ENCODE measurements at regions not wholly inside any gene's neighbourhood (a gene's known extent, or its start where the extent isn't known, plus 50 kb on each side); places are given as distances from the start of the nearest gene placed in this dataset.

DNA sequence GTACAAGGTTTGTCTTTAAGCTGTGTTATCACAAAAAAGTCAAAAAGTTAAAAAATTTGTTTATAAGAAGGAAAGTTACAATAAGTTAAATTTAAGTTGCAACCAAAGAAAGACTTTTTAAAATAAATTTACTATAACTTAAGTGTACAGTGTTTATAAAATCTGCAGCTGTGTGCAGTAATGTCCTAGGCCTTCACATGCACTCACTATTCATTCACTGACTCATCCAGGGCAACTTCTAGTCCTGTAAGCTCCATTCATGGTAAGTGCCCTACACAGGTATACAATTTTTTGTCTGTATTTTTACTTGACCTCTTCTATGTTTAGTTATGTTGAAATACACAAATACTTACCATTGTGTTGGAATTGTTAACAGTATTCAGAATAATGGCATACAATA, 667.9 kb upstream of the SLITRK5 start:
- H3K4me3 ChIP-seq (ENCODE audit: low read depth in 1 of 2, low read length in 2 of 2) = no peak overlapping the region
- no peak overlapping the region for H3K27ac ChIP-seq (ENCODE audit: low read depth in 2 of 2, low read length in 1 of 2)
- H3K4me1 ChIP-seq (ENCODE audit: control insufficient read depth in 2 of 2, insufficient read depth in 2 of 2, low read length in 1 of 2) = no peaks in the 10 kb centered on the region
- no peaks in the 10 kb centered on the region for H3K36me3 ChIP-seq (ENCODE audit: control insufficient read depth in 2 of 2, insufficient read depth in 2 of 2, low read length in 1 of 2)
- no peaks in the 10 kb centered on the region for H3K9me3 ChIP-seq (ENCODE audit: control insufficient read depth in 2 of 2, insufficient read depth in 1 of 2, low read depth in 1 of 2, low read length in 1 of 2)
- H3K27me3 ChIP-seq (ENCODE audit: control insufficient read depth in 1 of 2, insufficient read depth in 2 of 2, low read length in 2 of 2) = no peaks in the 10 kb centered on the region

DNA sequence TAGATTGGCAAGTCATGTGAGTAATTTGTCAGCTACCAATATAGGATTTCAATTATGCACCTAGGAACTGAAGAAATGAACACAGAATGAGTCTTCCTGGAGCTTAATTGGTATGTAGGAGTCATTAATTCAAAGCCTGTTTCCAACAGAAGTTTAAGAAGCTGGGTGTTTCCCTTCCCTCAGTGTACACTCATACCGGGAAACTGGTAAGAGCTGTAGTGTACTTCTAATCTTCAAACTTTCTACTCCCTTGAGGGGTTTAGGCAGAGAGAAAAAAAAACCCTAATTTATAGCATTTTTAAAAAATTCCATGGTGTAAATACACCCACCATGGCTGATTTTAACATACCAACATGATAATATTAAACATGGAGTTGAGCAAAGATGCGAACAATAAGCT, 665.7 kb upstream of the SLITRK5 start:
- WGBS, 2 donors = 89 to 91% methylated on average over 2 of the region's 2 CpGs
- Histone ChIP-seq H3K4me3 (ENCODE audit: low read depth in 1 of 2, low read length in 2 of 2) (no peak overlapping the region), H3K4me1 (ENCODE audit: control insufficient read depth in 2 of 2, insufficient read depth in 2 of 2, low read length in 1 of 2) (no peaks in the 10 kb centered on the region), H3K36me3 (ENCODE audit: control insufficient read depth in 2 of 2, insufficient read depth in 2 of 2, low read length in 1 of 2) (no peaks in the 10 kb centered on the region), H3K27ac (ENCODE audit: low read depth in 2 of 2, low read length in 1 of 2) (no peak overlapping the region), H3K27me3 (ENCODE audit: control insufficient read depth in 1 of 2, insufficient read depth in 2 of 2, low read length in 2 of 2) (no peaks in the 10 kb centered on the region), H3K9me3 (ENCODE audit: control insufficient read depth in 2 of 2, insufficient read depth in 1 of 2, low read depth in 1 of 2, low read length in 1 of 2) (peaks cover 0 to 3% of the 10 kb centered on the region in 2 donors)

DNA sequence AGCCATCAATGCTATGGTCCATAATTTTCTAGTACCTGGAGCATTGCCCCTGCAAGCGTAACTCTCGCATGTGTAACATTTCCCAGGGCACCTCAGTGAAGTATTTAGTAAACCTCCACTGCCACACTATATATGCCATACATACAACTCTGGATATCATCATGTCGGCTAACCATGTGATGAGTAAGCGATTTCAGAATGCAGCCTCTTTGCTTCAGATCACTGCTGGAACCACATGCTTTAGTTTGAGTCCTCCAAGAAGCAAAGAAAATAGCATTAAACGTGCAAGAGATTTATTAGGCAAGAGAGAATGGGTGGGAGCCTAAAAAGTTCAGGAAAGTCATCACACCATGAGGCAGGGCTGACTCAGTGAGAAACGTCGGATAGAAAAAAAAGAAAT, 635.6 kb upstream of the SLITRK5 start:
- Histone ChIP-seq H3K4me1 (ENCODE audit: control insufficient read depth in 2 of 2, insufficient read depth in 2 of 2, low read length in 1 of 2) (no peaks in the 10 kb centered on the region), H3K27me3 (ENCODE audit: control insufficient read depth in 1 of 2, insufficient read depth in 2 of 2, low read length in 2 of 2) (no peaks in the 10 kb centered on the region), H3K36me3 (ENCODE audit: control insufficient read depth in 2 of 2, insufficient read depth in 2 of 2, low read length in 1 of 2) (no peaks in the 10 kb centered on the region), H3K27ac (ENCODE audit: low read depth in 2 of 2, low read length in 1 of 2) (no peak overlapping the region), H3K4me3 (ENCODE audit: low read depth in 1 of 2, low read length in 2 of 2) (no peak overlapping the region), H3K9me3 (ENCODE audit: control insufficient read depth in 2 of 2, insufficient read depth in 1 of 2, low read depth in 1 of 2, low read length in 1 of 2) (peaks cover 0 to 4% of the 10 kb centered on the region in 2 donors)
- WGBS, 2 donors = 86 to 89% methylated on average over 7 of the region's 7 CpGs

DNA sequence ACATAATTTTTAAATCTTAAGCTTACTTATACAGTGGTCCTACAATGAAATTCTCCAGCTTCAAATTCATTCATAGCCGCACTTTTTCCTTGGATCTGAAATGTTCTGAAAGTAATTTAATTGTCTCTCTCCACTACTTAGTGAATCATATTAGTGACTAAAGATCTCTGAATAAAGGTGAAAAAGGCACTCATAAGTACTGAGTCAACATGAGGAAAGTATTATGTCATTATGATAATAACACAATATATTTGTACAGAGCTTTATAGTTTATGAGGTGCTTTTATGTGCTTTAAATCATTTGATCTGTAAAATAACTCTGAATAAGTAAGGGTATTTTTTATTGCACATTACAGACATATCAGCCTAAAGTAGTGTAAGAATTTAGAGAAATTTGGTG, 628.2 kb upstream of the SLITRK5 start:
- Histone ChIP-seq H3K4me3 (ENCODE audit: low read depth in 1 of 2, low read length in 2 of 2) (no peak overlapping the region), H3K27me3 (ENCODE audit: control insufficient read depth in 1 of 2, insufficient read depth in 2 of 2, low read length in 2 of 2) (no peaks in the 10 kb centered on the region), H3K27ac (ENCODE audit: low read depth in 2 of 2, low read length in 1 of 2) (no peak overlapping the region), H3K4me1 (ENCODE audit: control insufficient read depth in 2 of 2, insufficient read depth in 2 of 2, low read length in 1 of 2) (no peaks in the 10 kb centered on the region), H3K9me3 (ENCODE audit: control insufficient read depth in 2 of 2, insufficient read depth in 1 of 2, low read depth in 1 of 2, low read length in 1 of 2) (peaks cover 0 to 2% of the 10 kb centered on the region in 2 donors), H3K36me3 (ENCODE audit: control insufficient read depth in 2 of 2, insufficient read depth in 2 of 2, low read length in 1 of 2) (no peaks in the 10 kb centered on the region)
- 63 to 83% methylated on average over 1 of the region's 1 CpG for WGBS, 2 donors

DNA sequence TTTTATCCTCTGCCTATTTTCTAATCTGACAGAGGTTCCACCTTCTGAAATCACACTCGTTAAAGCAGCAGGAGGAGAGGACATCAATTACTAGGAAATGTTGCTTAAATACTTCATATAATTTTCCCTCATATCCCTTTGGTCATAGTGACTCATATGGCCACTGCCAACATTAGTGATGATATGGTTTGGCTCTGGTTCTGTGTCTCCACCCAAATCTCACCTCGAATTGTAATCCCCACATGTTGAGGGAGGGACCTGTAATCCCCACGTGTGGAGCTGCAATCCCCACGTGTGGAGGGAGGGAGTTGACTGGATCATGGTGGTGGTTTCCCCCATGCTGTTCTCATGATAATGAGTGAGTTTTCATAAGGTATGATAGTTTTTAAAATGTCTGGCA, 618.4 kb upstream of the SLITRK5 start:
- WGBS, 2 donors = 42 to 53% methylated on average over 4 of the region's 4 CpGs
- no peaks in the 10 kb centered on the region for H3K4me1 ChIP-seq (ENCODE audit: control insufficient read depth in 2 of 2, insufficient read depth in 2 of 2, low read length in 1 of 2)
- H3K4me3 ChIP-seq (ENCODE audit: low read depth in 1 of 2, low read length in 2 of 2) = no peak overlapping the region
- H3K27ac ChIP-seq (ENCODE audit: low read depth in 2 of 2, low read length in 1 of 2) = no peak overlapping the region
- no peaks in the 10 kb centered on the region for H3K36me3 ChIP-seq (ENCODE audit: control insufficient read depth in 2 of 2, insufficient read depth in 2 of 2, low read length in 1 of 2)
- H3K9me3 ChIP-seq (ENCODE audit: control insufficient read depth in 2 of 2, insufficient read depth in 1 of 2, low read depth in 1 of 2, low read length in 1 of 2) = no peaks in the 10 kb centered on the region
- H3K27me3 ChIP-seq (ENCODE audit: control insufficient read depth in 1 of 2, insufficient read depth in 2 of 2, low read length in 2 of 2) = no peaks in the 10 kb centered on the region

DNA sequence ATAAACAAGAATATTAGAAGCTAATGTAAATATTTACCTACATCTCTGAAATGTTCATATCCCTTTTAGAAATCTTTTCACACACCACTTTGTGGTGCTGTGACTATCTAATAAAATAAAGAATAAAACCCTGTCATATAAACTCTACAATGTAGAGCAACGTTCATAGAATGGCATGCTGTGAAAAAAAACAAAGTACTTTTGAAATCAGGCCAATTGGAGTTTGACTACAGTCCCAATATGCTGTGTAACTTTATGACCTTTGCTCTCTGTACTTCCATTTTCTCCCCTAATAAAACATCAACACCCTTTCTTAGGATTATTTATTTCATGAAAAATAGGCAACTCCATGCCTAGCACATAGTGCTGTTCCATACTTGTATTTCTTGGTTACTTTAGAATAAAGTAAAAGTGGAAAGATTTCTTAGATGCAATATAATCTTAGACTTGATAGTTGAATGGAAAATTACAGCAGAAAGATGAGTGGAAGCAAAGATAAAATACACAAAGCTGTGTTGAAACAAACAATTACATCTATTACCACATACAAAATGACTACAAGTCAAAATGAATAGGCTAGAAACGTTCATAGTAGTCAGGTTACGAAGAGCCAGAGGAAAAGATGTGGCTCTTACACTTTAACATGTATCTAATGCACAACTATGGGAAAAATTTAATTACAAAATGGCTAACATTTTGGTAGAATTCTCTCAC, 613.2 kb upstream of the SLITRK5 start:
- Histone ChIP-seq H3K4me3 (ENCODE audit: low read depth in 1 of 2, low read length in 2 of 2) (no peak overlapping the region), H3K27me3 (ENCODE audit: control insufficient read depth in 1 of 2, insufficient read depth in 2 of 2, low read length in 2 of 2) (no peaks in the 10 kb centered on the region), H3K4me1 (ENCODE audit: control insufficient read depth in 2 of 2, insufficient read depth in 2 of 2, low read length in 1 of 2) (no peaks in the 10 kb centered on the region), H3K27ac (ENCODE audit: low read depth in 2 of 2, low read length in 1 of 2) (no peak overlapping the region), H3K9me3 (ENCODE audit: control insufficient read depth in 2 of 2, insufficient read depth in 1 of 2, low read depth in 1 of 2, low read length in 1 of 2) (no peaks in the 10 kb centered on the region), H3K36me3 (ENCODE audit: control insufficient read depth in 2 of 2, insufficient read depth in 2 of 2, low read length in 1 of 2) (no peaks in the 10 kb centered on the region)
- 38 to 40% methylated on average over 3 of the region's 3 CpGs for WGBS, 2 donors

DNA sequence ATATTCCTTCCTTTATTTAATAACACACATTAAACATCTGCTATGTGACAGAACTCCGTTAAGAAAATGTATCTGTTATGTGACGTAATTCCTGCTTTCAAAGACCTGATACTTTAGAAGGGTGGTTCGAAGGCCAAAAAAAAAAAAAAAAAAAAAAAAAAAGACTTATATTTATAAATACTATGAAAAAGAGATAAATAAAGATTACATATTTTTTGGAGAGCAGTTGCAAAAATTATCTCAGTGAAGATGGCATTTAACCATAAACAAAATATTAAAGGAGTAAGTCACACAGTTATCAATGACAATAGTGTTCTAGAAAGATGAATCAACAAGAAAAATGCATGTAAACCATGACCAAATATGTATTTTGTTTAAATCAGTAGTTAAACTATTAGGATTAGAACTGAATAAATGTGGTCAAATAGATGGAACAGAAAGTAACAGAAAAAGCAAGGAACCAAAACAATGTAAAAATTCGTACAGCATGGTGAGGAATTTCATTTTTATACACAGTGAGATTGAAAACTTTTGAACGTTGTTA, 612.3 kb upstream of the SLITRK5 start:
- Histone ChIP-seq H3K4me3 (ENCODE audit: low read depth in 1 of 2, low read length in 2 of 2) (no peak overlapping the region), H3K27me3 (ENCODE audit: control insufficient read depth in 1 of 2, insufficient read depth in 2 of 2, low read length in 2 of 2) (no peaks in the 10 kb centered on the region), H3K36me3 (ENCODE audit: control insufficient read depth in 2 of 2, insufficient read depth in 2 of 2, low read length in 1 of 2) (no peaks in the 10 kb centered on the region), H3K27ac (ENCODE audit: low read depth in 2 of 2, low read length in 1 of 2) (no peak overlapping the region), H3K9me3 (ENCODE audit: control insufficient read depth in 2 of 2, insufficient read depth in 1 of 2, low read depth in 1 of 2, low read length in 1 of 2) (no peaks in the 10 kb centered on the region), H3K4me1 (ENCODE audit: control insufficient read depth in 2 of 2, insufficient read depth in 2 of 2, low read length in 1 of 2) (no peaks in the 10 kb centered on the region)
- WGBS, 2 donors = 44 to 51% methylated on average over 5 of the region's 5 CpGs

DNA sequence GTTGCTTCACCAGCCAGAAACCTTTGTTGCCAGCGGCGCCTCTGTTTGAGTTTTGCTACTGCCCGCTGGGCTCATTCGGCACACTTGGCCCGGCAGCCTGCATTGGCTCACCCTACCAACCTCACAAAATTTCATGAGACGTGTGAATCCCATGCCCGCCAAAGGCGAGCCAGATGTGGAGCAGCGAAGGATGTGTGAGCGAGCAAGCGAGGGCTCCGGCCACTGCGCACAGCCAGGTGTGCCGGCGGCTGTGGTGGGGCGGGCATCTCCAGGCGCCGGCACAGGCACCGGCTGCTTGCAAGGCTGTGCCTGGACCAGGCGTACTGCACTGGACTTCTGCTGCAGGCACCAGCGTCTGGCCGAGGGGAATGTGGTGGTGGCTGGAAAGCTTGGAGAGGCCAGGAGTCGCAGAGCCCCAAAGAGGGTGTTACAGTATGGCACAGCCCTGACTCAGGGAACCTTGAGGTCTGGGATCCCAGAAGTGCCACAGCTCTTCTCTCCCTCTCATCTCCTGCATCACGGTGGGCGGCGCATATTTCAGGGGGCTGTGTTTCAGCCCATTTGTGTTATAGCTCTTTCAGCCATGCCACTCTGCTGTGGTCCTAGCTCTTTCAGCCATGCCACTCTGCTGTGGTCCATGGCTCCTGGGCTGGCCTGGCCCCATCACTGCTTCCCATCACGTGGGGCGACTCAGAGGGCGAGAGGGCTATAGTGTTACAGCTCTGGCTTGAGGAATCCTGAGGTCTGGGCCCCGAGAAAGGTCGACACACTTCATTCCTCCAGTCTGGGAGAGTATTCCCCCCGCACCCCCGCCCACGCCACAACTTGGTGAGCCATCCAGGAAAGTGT, 592.0 kb upstream of the SLITRK5 start:
- Histone ChIP-seq H3K27me3 (ENCODE audit: control insufficient read depth in 1 of 2, insufficient read depth in 2 of 2, low read length in 2 of 2) (no peaks in the 10 kb centered on the region), H3K4me3 (ENCODE audit: low read depth in 1 of 2, low read length in 2 of 2) (no peak overlapping the region), H3K36me3 (ENCODE audit: control insufficient read depth in 2 of 2, insufficient read depth in 2 of 2, low read length in 1 of 2) (no peaks in the 10 kb centered on the region), H3K27ac (ENCODE audit: low read depth in 2 of 2, low read length in 1 of 2) (no peak overlapping the region), H3K9me3 (ENCODE audit: control insufficient read depth in 2 of 2, insufficient read depth in 1 of 2, low read depth in 1 of 2, low read length in 1 of 2) (peaks cover 7 to 16% of the 10 kb centered on the region in 2 donors), H3K4me1 (ENCODE audit: control insufficient read depth in 2 of 2, insufficient read depth in 2 of 2, low read length in 1 of 2) (no peaks in the 10 kb centered on the region)
- WGBS, 2 donors = 93 to 95% methylated on average over 34 of the region's 34 CpGs

DNA sequence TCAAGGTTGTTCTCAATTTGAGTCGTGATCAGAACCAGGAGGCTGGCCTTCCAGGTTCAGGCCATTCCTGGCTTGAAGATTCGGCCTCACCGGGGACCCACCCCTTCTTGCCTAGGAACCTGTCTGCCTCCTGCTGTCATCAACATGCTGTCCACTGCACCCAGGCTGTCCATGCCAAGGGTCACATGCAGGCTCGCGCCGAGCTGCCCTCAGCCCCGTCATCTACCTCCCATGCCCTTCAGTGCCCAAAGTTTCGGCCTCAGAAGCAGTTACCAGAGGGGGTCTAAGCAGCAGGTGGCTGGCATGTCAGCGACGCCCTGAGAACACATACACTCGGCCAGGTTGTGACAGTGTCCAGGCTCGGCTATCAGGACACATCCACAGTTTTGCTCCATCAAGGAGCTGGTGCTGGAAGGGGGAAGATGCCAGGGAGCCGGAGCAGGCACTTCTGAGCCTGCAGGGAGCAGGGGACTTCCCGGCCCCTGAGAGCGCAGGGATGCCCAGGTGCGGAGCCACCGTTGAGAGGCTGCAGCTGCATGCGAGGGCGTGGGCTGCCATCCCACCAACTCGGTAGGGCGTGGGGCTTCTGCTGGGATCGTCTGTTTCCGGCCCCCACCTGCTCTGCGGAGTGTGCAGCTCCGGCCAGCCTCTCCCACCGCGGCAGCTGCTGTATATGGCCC, 590.9 kb upstream of the SLITRK5 start:
- WGBS, 2 donors = 92% methylated on average over 27 of the region's 27 CpGs
- Histone ChIP-seq H3K36me3 (ENCODE audit: control insufficient read depth in 2 of 2, insufficient read depth in 2 of 2, low read length in 1 of 2) (no peaks in the 10 kb centered on the region), H3K4me3 (ENCODE audit: low read depth in 1 of 2, low read length in 2 of 2) (no peak overlapping the region), H3K27ac (ENCODE audit: low read depth in 2 of 2, low read length in 1 of 2) (no peak overlapping the region), H3K9me3 (ENCODE audit: control insufficient read depth in 2 of 2, insufficient read depth in 1 of 2, low read depth in 1 of 2, low read length in 1 of 2) (peaks cover 7 to 16% of the 10 kb centered on the region in 2 donors), H3K27me3 (ENCODE audit: control insufficient read depth in 1 of 2, insufficient read depth in 2 of 2, low read length in 2 of 2) (no peaks in the 10 kb centered on the region), H3K4me1 (ENCODE audit: control insufficient read depth in 2 of 2, insufficient read depth in 2 of 2, low read length in 1 of 2) (no peaks in the 10 kb centered on the region)

Data from esophagus (tissue), 2 donors.